ENCODE measurements at regions not wholly inside any gene's neighbourhood (a gene's known extent, or its start where the extent isn't known, plus 50 kb on each side); places are given as distances from the start of the nearest gene placed in this dataset.

DNA sequence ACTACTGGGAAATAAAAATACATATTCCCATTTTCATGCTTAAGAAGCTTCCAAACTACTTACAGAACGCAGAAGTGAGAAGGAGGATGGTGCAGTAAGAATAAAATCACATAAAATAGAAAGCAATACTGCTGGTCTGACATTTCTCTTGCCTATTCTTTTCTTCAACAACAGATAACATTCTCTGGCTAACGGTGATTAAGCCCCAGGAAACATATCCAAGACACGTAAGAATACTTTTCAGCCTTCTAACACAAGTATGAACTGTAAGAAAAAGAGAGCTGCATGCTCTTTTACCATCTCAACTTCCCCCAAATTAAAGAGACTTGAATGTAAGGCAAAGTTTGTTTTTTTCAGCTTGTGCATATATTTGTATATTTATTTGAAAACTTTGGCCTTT is 156.1 kb upstream of the TARS1 start:
- Histone ChIP-seq H3K9me3 (no peaks in the 10 kb centered on the region), H3K4me3 (no peak overlapping the region), H3K27me3 (no peaks in the 10 kb centered on the region), H3K4me1 (no peaks in the 10 kb centered on the region), H3K27ac (no peak overlapping the region), H3K36me3 (no peaks in the 10 kb centered on the region)
- no peak for DNase-seq
- TF ChIP-seq POLR2AphosphoS5 (IDR thresholded peaks at IDR 0.05) (no peak), EP300 (IDR thresholded peaks at IDR 0.05) (no peak), POLR2A (IDR thresholded peaks at IDR 0.05) (no peak)
- TF ChIP-seq, protein P1, sequence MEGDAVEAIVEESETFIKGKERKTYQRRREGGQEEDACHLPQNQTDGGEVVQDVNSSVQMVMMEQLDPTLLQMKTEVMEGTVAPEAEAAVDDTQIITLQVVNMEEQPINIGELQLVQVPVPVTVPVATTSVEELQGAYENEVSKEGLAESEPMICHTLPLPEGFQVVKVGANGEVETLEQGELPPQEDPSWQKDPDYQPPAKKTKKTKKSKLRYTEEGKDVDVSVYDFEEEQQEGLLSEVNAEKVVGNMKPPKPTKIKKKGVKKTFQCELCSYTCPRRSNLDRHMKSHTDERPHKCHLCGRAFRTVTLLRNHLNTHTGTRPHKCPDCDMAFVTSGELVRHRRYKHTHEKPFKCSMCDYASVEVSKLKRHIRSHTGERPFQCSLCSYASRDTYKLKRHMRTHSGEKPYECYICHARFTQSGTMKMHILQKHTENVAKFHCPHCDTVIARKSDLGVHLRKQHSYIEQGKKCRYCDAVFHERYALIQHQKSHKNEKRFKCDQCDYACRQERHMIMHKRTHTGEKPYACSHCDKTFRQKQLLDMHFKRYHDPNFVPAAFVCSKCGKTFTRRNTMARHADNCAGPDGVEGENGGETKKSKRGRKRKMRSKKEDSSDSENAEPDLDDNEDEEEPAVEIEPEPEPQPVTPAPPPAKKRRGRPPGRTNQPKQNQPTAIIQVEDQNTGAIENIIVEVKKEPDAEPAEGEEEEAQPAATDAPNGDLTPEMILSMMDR (IDR thresholded peaks at IDR 0.05), result no peak
- 59 to 72% (median 66%) methylated on average over 3 of the region's 3 CpGs for WGBS, 5 donors
- intact Hi-C loops (cut with DNase I; ENCODE audit: low total_unique reads), result no loop called here

DNA sequence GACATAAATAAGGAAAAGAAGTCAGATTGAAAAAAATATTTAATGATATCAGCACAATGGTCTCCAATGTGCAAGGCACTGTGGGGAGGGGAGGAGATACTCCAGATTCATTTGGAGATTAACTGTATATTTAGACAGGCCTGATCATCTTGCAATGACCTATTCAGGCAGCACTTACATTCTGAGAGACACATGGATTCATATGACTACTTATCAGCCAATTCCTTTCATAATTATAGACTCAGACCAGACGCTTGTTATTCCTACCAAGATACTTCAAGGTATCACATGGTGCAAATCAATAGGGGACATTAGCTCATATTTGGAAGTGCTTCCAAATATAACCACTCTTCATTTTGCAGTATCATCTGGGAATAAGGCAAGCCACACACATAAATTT is 153.5 kb upstream of the TARS1 start:
- no peaks in the 10 kb centered on the region for H3K27me3 ChIP-seq
- H3K9me3 ChIP-seq, result peaks cover 0 to 8% (median 0%) of the 10 kb centered on the region in 4 donors
- intact Hi-C loops (cut with DNase I; ENCODE audit: low total_unique reads), result no loop called here
- no peaks in the 10 kb centered on the region for H3K4me1 ChIP-seq
- no peak for DNase-seq
- no peak overlapping the region for H3K4me3 ChIP-seq
- TF ChIP-seq, protein P1 (IDR thresholded peaks at IDR 0.05), result no peak
- no peak for TF ChIP-seq POLR2AphosphoS5 (IDR thresholded peaks at IDR 0.05)
- TF ChIP-seq POLR2A (IDR thresholded peaks at IDR 0.05), result no peak
- TF ChIP-seq EP300 (IDR thresholded peaks at IDR 0.05), result no peak
- no peaks in the 10 kb centered on the region for H3K36me3 ChIP-seq
- H3K27ac ChIP-seq, result no peak overlapping the region
- WGBS, 5 donors, result 85 to 90% (median 88%) methylated on average over 1 of the region's 1 CpG

DNA sequence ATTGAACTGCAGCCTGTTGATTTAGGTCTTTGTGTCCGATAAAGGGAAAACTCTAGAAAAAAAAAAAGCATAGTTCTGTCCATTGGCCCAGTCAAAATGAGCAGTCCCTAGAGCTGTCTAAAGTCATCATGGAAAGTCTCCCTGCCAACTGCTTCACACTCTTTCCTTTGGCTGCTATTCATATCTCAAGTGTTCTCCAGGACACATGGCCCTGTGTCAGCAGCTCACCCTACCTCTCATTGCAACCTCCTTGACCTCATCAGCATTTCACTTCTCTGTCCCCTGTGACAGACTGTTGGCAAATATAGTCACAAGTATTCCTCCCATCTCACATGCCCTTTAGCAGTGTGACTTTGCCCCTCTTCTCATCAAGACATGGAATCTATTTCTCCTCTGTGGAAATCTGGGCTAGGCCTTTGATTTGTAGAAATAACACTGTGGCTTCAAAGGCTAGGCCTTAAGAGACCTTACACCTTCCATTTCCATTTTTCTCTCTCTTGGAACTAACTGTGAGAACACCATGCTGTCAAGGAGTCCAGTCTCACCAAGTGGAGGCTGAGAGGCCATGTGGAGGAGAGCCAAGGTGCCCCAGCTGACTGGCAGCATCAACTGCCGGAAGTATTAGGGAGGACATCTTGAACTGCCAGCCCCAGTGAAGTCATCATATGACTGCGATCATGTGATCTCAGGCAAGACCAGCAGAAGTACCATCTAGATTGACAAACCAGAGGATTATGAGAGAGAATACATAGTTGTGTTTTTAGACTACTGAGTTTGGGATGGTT is 149.4 kb upstream of the TARS1 start:
- no peak overlapping the region for H3K27ac ChIP-seq
- intact Hi-C loops (cut with DNase I; ENCODE audit: low total_unique reads), result no loop called here
- H3K4me3 ChIP-seq, result no peak overlapping the region
- no peak for DNase-seq
- H3K4me1 ChIP-seq, result no peaks in the 10 kb centered on the region
- no peak for TF ChIP-seq EP300 (IDR thresholded peaks at IDR 0.05)
- no peak for TF ChIP-seq POLR2AphosphoS5 (IDR thresholded peaks at IDR 0.05)
- TF ChIP-seq, protein P1 (IDR thresholded peaks at IDR 0.05), result no peak
- TF ChIP-seq POLR2A (IDR thresholded peaks at IDR 0.05), result no peak
- no peaks in the 10 kb centered on the region for H3K27me3 ChIP-seq
- 65 to 93% (median 81%) methylated on average over 3 of the region's 3 CpGs for WGBS, 5 donors
- peaks cover 0 to 8% (median 0%) of the 10 kb centered on the region in 4 donors for H3K9me3 ChIP-seq
- no peaks in the 10 kb centered on the region for H3K36me3 ChIP-seq

DNA sequence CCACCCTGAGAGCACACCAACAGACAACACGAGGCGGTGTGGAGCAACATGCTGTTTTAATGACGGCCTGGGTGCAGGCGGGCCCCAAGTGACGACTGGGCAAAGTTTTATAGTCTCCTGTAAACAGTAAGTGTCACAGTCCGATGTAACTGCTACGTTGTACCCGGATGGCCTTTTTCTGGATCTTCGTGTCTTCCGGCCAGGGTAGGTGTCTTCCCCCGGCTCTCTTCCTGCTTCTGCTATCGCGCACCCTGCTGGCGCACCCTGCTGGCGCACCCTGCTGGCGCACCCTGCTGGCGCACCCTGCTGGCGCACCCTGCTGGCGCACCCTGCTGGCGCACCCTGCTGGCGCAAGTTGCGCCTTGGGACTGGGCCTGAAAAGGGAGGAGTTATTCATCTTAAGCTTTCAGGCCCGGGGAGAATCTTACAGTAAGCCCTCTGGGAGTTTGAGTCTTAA is 143.0 kb upstream of the TARS1 start:
- intact Hi-C loops (cut with DNase I; ENCODE audit: low total_unique reads), result no loop called here
- DNase-seq, result no peak
- WGBS, 5 donors, result 93 to 96% (median 95%) methylated on average over 23 of the region's 23 CpGs

More for the DNA sequence above, 143.0 kb upstream of the TARS1 start:
- no peak overlapping the region for H3K27ac ChIP-seq
- no peak overlapping the region for H3K4me3 ChIP-seq
- no peaks in the 10 kb centered on the region for H3K36me3 ChIP-seq
- TF ChIP-seq, protein P1 (IDR thresholded peaks at IDR 0.05), result no peak
- TF ChIP-seq POLR2AphosphoS5 (IDR thresholded peaks at IDR 0.05) (no peak), EP300 (IDR thresholded peaks at IDR 0.05) (no peak)
- H3K9me3 ChIP-seq, result no peaks in the 10 kb centered on the region
- H3K4me1 ChIP-seq, result peaks cover 0 to 11% (median 5%) of the 10 kb centered on the region in 4 donors
- H3K27me3 ChIP-seq, result no peaks in the 10 kb centered on the region

All from stomach (tissue), 8 donors.